Stimulated activated naive CD4-positive, alpha-beta T cell (primary cell): ENCODE measurements at regions not wholly inside any gene's neighbourhood (a gene's known extent, or its start where the extent isn't known, plus 50 kb on each side); places are given as distances from the start of the nearest gene placed in this dataset.
"Not testable (repeated sequence)": the region's sequence is repeated elsewhere in the genome, so short reads cannot be mapped to it uniquely, and the experiment has no call there.

Experiments used
- DNase-seq, 6 experiments: peaks; one replicate each; lab custom pipeline; 2025; lab: John Stamatoyannopoulos, UW

GRCh38 chr2:43149482-43150107 is 76.8 kb downstream of the ZFP36L2 start:
- no peak for DNase-seq

GRCh38 chr2:43146083-43146482 is 80.3 kb downstream of the ZFP36L2 start:
- DNase-seq = no peak

GRCh38 chr2:43144263-43144662 is 82.1 kb downstream of the ZFP36L2 start:
- DNase-seq = no peak

GRCh38 chr2:43143756-43144155 is 82.7 kb downstream of the ZFP36L2 start:
- no peak for DNase-seq

GRCh38 chr2:43142921-43143438 is 83.4 kb downstream of the ZFP36L2 start:
- peak in 2 of 6 experiments; percentile 31 to 48 for DNase-seq

GRCh38 chr2:43141636-43142151 is 84.7 kb downstream of the ZFP36L2 start:
- not testable (repeated sequence) for DNase-seq

- peak in 1 of 6 experiments; percentile 19 for DNase-seq
Measured at GRCh38 chr2:43139996-43140621, 86.3 kb downstream of the ZFP36L2 start.

GRCh38 chr2:43139501-43139900 is 86.9 kb downstream of the ZFP36L2 start:
- no peak for DNase-seq

- DNase-seq = no peak
Measured at GRCh38 chr2:43138441-43138840, 88.0 kb downstream of the ZFP36L2 start.

- peak; percentile 72 to 96 (median 86) for DNase-seq
Measured at GRCh38 chr2:43136876-43137275, 89.5 kb downstream of the ZFP36L2 start.

GRCh38 chr2:43136011-43136799 is 90.2 kb downstream of the ZFP36L2 start:
- peak in 1 of 6 experiments; percentile 29 for DNase-seq

- no peak for DNase-seq
Measured at GRCh38 chr2:43135583-43135982, 90.8 kb downstream of the ZFP36L2 start.

GRCh38 chr2:43134571-43134889 is 91.9 kb downstream of the ZFP36L2 start:
- DNase-seq = no peak

- peak; percentile 67 to 98 (median 84) for DNase-seq
Measured at GRCh38 chr2:43133708-43134570, 92.5 kb downstream of the ZFP36L2 start.

GRCh38 chr2:43133336-43133707 is 93.1 kb downstream of the ZFP36L2 start:
- no peak for DNase-seq

- peak in 1 of 6 experiments; percentile 56 for DNase-seq
Measured at GRCh38 chr2:43132683-43133301, 93.6 kb downstream of the ZFP36L2 start.

GRCh38 chr2:43131890-43132682 is 94.3 kb downstream of the ZFP36L2 start:
- no peak for DNase-seq

GRCh38 chr2:43131051-43131889 is 95.1 kb downstream of the ZFP36L2 start:
- DNase-seq = peak; percentile 62 to 88 (median 78)

GRCh38 chr2:43130548-43130875 is 95.9 kb downstream of the ZFP36L2 start:
- no peak for DNase-seq
